ENCODE measurements at regions not wholly inside any gene's neighbourhood (a gene's known extent, or its start where the extent isn't known, plus 50 kb on each side); places are given as distances from the start of the nearest gene placed in this dataset.

GRCh38 chr15:58287891-58288290 is 143.9 kb upstream of the LIPC start:
- CTCF ChIA-PET: no interaction called here
- H3K36me3 ChIP-seq (ENCODE audit: control insufficient read depth in 1 of 2, insufficient read depth in 2 of 2, low read length in 2 of 2): no peaks in the 10 kb centered on the region
- TF ChIP-seq EZH2phosphoT487 (IDR thresholded peaks at IDR 0.05; ENCODE audit: borderline replicate concordance) (no peak), CBX3 (IDR thresholded peaks at IDR 0.05; ENCODE audit: low read depth) (no peak), FOSL1 (IDR thresholded peaks at IDR 0.05; ENCODE audit: low read depth) (no peak), SIN3A (IDR thresholded peaks at IDR 0.05; ENCODE audit: low read depth) (no peak), ATF3 (IDR thresholded peaks at IDR 0.05) (no peak), CTCF (IDR thresholded peaks at IDR 0.05 in 2 of 3, conservative IDR thresholded peaks at IDR 0.05 in 1 of 3; ENCODE audit: borderline replicate concordance in 1 of 3, insufficient read depth in 1 of 3, low read depth in 2 of 3, low read length in 2 of 3) (no peak), ZBTB33 (IDR thresholded peaks at IDR 0.05; ENCODE audit: extremely low read depth, insufficient replicate concordance, low read length) (no peak), JUND (IDR thresholded peaks at IDR 0.05) (no peak), TCF7L2 (IDR thresholded peaks at IDR 0.05; ENCODE audit: borderline replicate concordance, extremely low read depth, insufficient read depth, insufficient read length) (no peak), ZNF274 (IDR thresholded peaks at IDR 0.05; ENCODE audit: low read depth, low read length) (no peak), RAD21 (IDR thresholded peaks at IDR 0.05; ENCODE audit: low read depth) (no peak), YY1 (IDR thresholded peaks at IDR 0.05; ENCODE audit: extremely low read depth, insufficient replicate concordance, low read depth, low read length) (no peak), EGR1 (IDR thresholded peaks at IDR 0.05; ENCODE audit: low read depth) (no peak), EZH2 (IDR thresholded peaks at IDR 0.05) (no peak), POLR2AphosphoS5 (IDR thresholded peaks at IDR 0.05; ENCODE audit: low read depth, low read length) (no peak), ELF1 (IDR thresholded peaks at IDR 0.05; ENCODE audit: borderline replicate concordance, low read depth) (no peak), SP1 (IDR thresholded peaks at IDR 0.05; ENCODE audit: low read depth) (no peak), MAX (IDR thresholded peaks at IDR 0.05) (no peak), SRF (IDR thresholded peaks at IDR 0.05; ENCODE audit: low read depth) (no peak)
- H3K9me2 ChIP-seq (ENCODE audit: insufficient read depth): 0 out of 2 replicates have a peak, but pooled peaks cover 3% of the 10 kb centered on the region
- H3K4me1 ChIP-seq (ENCODE audit: control insufficient read depth in 1 of 2, insufficient read depth in 2 of 2, low read length in 2 of 2): peaks cover 0 to 9% of the 10 kb centered on the region in 2 experiments; a peak in 2 of 4 replicates
- ATAC-seq (no peak), DNase-seq (ENCODE audit: low read depth, low spot score) (no peak)
- no peaks in the 10 kb centered on the region for H3K27me3 ChIP-seq (ENCODE audit: insufficient read depth, low read length)
- no peak overlapping the region for H3K4me3 ChIP-seq (replicated peaks in 1 of 2; ENCODE audit: low read depth in 1 of 2, low read length in 2 of 2)
- BruUV-seq (replicated peaks): no TSS peak
- H3K9ac ChIP-seq (ENCODE audit: low read length): no peak overlapping the region
- no peaks in the 10 kb centered on the region for H4K20me1 ChIP-seq (ENCODE audit: insufficient read depth)
- RAD21 ChIA-PET (ENCODE audit: low non-redundant PET in 1 of 2, low total read pairs in 2 of 2, uncharacterized antibody in 2 of 2, unreplicated experiment in 2 of 2): no interaction called here
- no peak overlapping the region for H2AFZ ChIP-seq (ENCODE audit: low read depth, low read length, poor library complexity, severe bottlenecking)
- H3K27ac ChIP-seq (ENCODE audit: low read depth, low read length): no peak overlapping the region
- no peak overlapping the region for H3K4me2 ChIP-seq (ENCODE audit: low read length)
- no peaks in the 10 kb centered on the region for H3K9me3 ChIP-seq (ENCODE audit: control insufficient read depth in 1 of 2, insufficient read depth in 1 of 2, low read depth in 1 of 2, low read length in 2 of 2)
- no peaks in the 10 kb centered on the region for H3K79me2 ChIP-seq (ENCODE audit: insufficient read depth, low read length)
- POLR2A ChIA-PET: no interaction called here
- intact Hi-C loops (cut with micrococcal nuclease): no loop called here

Data from HCT116 (cell line).